Neural crest cell (in vitro differentiated cells): ENCODE measurements at regions not wholly inside any gene's neighbourhood (a gene's known extent, or its start where the extent isn't known, plus 50 kb on each side); places are given as distances from the start of the nearest gene placed in this dataset.

Experiments
- DNase-seq: peaks from one replicate; pipeline ENCODE4 v3.0.0; 2021; ENCODE audit warnings: low read depth, mixed read lengths, low spot score
- H3K27ac Mint-ChIP-seq: one replicate; pipeline ENCODE4 v1.8.0; 2021; ENCODE audit warnings: mild to moderate bottlenecking, mixed read lengths; ENCODE audit not compliant: unreplicated experiment
- H3K27me3 Mint-ChIP-seq: 2 replicates; pipeline ENCODE4 v1.8.0; 2021; ENCODE audit warnings: low read depth, mild to moderate bottlenecking, mixed read lengths
- H3K36me3 Mint-ChIP-seq: 2 replicates; pipeline ENCODE4 v1.8.0; 2021; ENCODE audit warnings: low read depth, mild to moderate bottlenecking, mixed read lengths
- H3K4me1 Mint-ChIP-seq: 2 replicates; pipeline ENCODE4 v1.8.0; 2021; ENCODE audit warnings: mixed read lengths
- H3K4me3 Mint-ChIP-seq: one replicate; pipeline ENCODE4 v1.8.0; 2021; ENCODE audit warnings: mild to moderate bottlenecking, mixed read lengths
- H3K9me3 Mint-ChIP-seq: 2 replicates; pipeline ENCODE4 v1.8.0; 2021; ENCODE audit warnings: mixed read lengths
- CTCF ChIP-seq: fragments of 200-600 bp; sonication (generic); conservative IDR thresholded peaks from 2 replicates; pipeline ENCODE4 v1.5.0; 2021; ENCODE audit warnings: antibody characterized with exemption, mild to moderate bottlenecking

GRCh38 chr15:39051626-39052322, 487.2 kb upstream of the RASGRP1 start:
- Mint-ChIP-seq H3K4me3 (no peak overlapping the region), H3K4me1 (peaks cover 4% of the 10 kb centered on the region), H3K27ac (no peak overlapping the region), H3K9me3 (no peaks in the 10 kb centered on the region), H3K27me3 (no peaks in the 10 kb centered on the region), H3K36me3 (peaks cover 2% of the 10 kb centered on the region)
- no peak for TF ChIP-seq CTCF
- no peak for DNase-seq

GRCh38 chr15:39052323-39052705, 487.7 kb upstream of the RASGRP1 start:
- no peaks in the 10 kb centered on the region for H3K9me3 Mint-ChIP-seq
- peaks cover 4% of the 10 kb centered on the region for H3K4me1 Mint-ChIP-seq
- peaks cover 2% of the 10 kb centered on the region for H3K36me3 Mint-ChIP-seq
- no peaks in the 10 kb centered on the region for H3K27me3 Mint-ChIP-seq
- no peak for DNase-seq
- no peak for TF ChIP-seq CTCF
- H3K4me3 Mint-ChIP-seq, result no peak overlapping the region
- H3K27ac Mint-ChIP-seq, result no peak overlapping the region

GRCh38 chr15:39053480-39053879, 488.9 kb upstream of the RASGRP1 start:
- H3K36me3 Mint-ChIP-seq, result peaks cover 2% of the 10 kb centered on the region
- H3K27me3 Mint-ChIP-seq, result no peaks in the 10 kb centered on the region

GRCh38 chr15:39054128-39054732, 489.6 kb upstream of the RASGRP1 start:
- no peaks in the 10 kb centered on the region for H3K9me3 Mint-ChIP-seq
- no peak for TF ChIP-seq CTCF
- peaks cover 4% of the 10 kb centered on the region for H3K4me1 Mint-ChIP-seq

More at GRCh38 chr15:39053480-39053879, 488.9 kb upstream of the RASGRP1 start:
- DNase-seq, result no peak
- no peak overlapping the region for H3K27ac Mint-ChIP-seq
- TF ChIP-seq CTCF, result no peak
- H3K4me1 Mint-ChIP-seq, result peaks cover 4% of the 10 kb centered on the region
- no peaks in the 10 kb centered on the region for H3K9me3 Mint-ChIP-seq
- no peak overlapping the region for H3K4me3 Mint-ChIP-seq

GRCh38 chr15:39056357-39056756, 491.7 kb upstream of the RASGRP1 start:
- Mint-ChIP-seq H3K36me3 (peaks cover 2% of the 10 kb centered on the region), H3K27me3 (no peaks in the 10 kb centered on the region), H3K4me3 (no peak overlapping the region), H3K9me3 (no peaks in the 10 kb centered on the region), H3K27ac (no peak overlapping the region), H3K4me1 (peaks cover 4% of the 10 kb centered on the region)
- TF ChIP-seq CTCF, result no peak
- DNase-seq, result no peak

More at GRCh38 chr15:39054128-39054732, 489.6 kb upstream of the RASGRP1 start:
- Mint-ChIP-seq H3K27ac (no peak overlapping the region), H3K4me3 (no peak overlapping the region), H3K36me3 (peaks cover 2% of the 10 kb centered on the region), H3K27me3 (no peaks in the 10 kb centered on the region)
- no peak for DNase-seq
